HepG2 (cell line): ENCODE measurements at regions not wholly inside any gene's neighbourhood (a gene's known extent, or its start where the extent isn't known, plus 50 kb on each side); places are given as distances from the start of the nearest gene placed in this dataset.

Experiments used
- ATAC-seq: fragments of 200-7000 bp; cut with Tn5 transposase; 3 replicates; pipeline ENCODE4 v1.9.1; 2020; ENCODE audit warnings: mild to moderate bottlenecking, moderate library complexity
- BruUV-seq: library from RNA; stranded (reverse); fragments of 400-500 nt; replicated peaks from 2 replicates; lab custom pipeline; 2021; lab: Mats Ljungman, UMichigan
- CTCF ChIA-PET: fragments of 300-600 bp; formaldehyde crosslinking; extraction: SDS; loops from one replicate; lab custom pipeline; 2021; ENCODE audit warnings: low total read pairs, inconsistent platforms, low intra/inter-chr PET ratio; lab: Yijun Ruan, JAX
- POLR2A ChIA-PET: fragments of 350-600 bp; sonication (Branson Sonifier 250); formaldehyde crosslinking; loops from one replicate; lab custom pipeline; 2020; ENCODE audit warnings: antibody characterized with exemption, inconsistent platforms; lab: Yijun Ruan, JAX
- DNase-seq: peaks from one replicate; pipeline ENCODE4 v3.0.0-alpha.2; 2015; ENCODE audit warnings: low spot score
- FAIRE-seq: peaks from 3 replicates; lab custom pipeline; 2011; peaks lifted over from hg19 to GRCh38; lab: Jason Lieb, UNC
- H2AFZ ChIP-seq: one replicate; pipeline ENCODE4 v1.6.1; 2011; ENCODE audit warnings: low read length, inconsistent platforms
- H3K27ac ChIP-seq: fragments of 300-600 bp; 3 replicates; pipeline ENCODE4 v1.8.0; 2011; ENCODE audit warnings: mixed run types, mild to moderate bottlenecking, mixed read lengths, low read length, inconsistent platforms; ENCODE audit not compliant: insufficient read depth; ENCODE audit errors: extremely low read length
- H3K27me3 ChIP-seq, 2 experiments: fragments of 200-600 bp in 1 of 2; 2 replicates in 1 of 2; 3 replicates in 1 of 2; pipeline versions ENCODE4 v1.6.0 to v1.8.0; 2011; ENCODE audit warnings: low read length in 2 of 2, mild to moderate bottlenecking in 2 of 2, moderate library complexity in 2 of 2, inconsistent platforms in 1 of 2; ENCODE audit not compliant: insufficient read depth in 2 of 2, control insufficient read depth in 1 of 2
- H3K36me3 ChIP-seq, 2 experiments: fragments of 200-600 bp in 1 of 2; replicated peaks in 1 of 2; 2 replicates in 1 of 2; 3 replicates in 1 of 2; pipeline versions ENCODE4 v1.5.1 to v1.8.0; 2011; ENCODE audit warnings: low read length in 2 of 2, inconsistent platforms in 1 of 2; ENCODE audit not compliant: insufficient read depth in 2 of 2, control insufficient read depth in 1 of 2
- H3K4me1 ChIP-seq: 2 replicates; pipeline ENCODE4 v1.5.1; 2012; ENCODE audit warnings: low read length, inconsistent platforms; ENCODE audit not compliant: insufficient read depth
- H3K4me2 ChIP-seq: 2 replicates; pipeline ENCODE4 v1.6.0; 2011; ENCODE audit warnings: low read depth, low read length, inconsistent platforms
- H3K4me3 ChIP-seq, 3 experiments: fragments of 200-600 bp in 1 of 3; sonication (generic), shearing (Covaris generic) in 1 of 3; replicated peaks in 1 of 3; 2 replicates each; pipeline ENCODE4 v1.5.1; 2011 to 2016; ENCODE audit warnings: low read length in 3 of 3, inconsistent platforms in 2 of 3, low read depth in 2 of 3, mild to moderate bottlenecking in 2 of 3, control low read depth in 1 of 3, mixed read lengths in 1 of 3; ENCODE audit not compliant: insufficient read depth in 1 of 3
- H3K79me2 ChIP-seq: one replicate; pipeline ENCODE4 v1.6.1; 2011; ENCODE audit warnings: low read length, inconsistent platforms; ENCODE audit not compliant: insufficient read depth
- H3K9ac ChIP-seq: 2 replicates; pipeline ENCODE4 v1.6.0; 2011; ENCODE audit warnings: mild to moderate bottlenecking, low read depth, low read length, inconsistent platforms; ENCODE audit not compliant: insufficient read depth
- H3K9me3 ChIP-seq: 2 replicates; pipeline ENCODE4 v1.5.1; 2012; ENCODE audit warnings: mild to moderate bottlenecking, low read length
- H4K20me1 ChIP-seq: 2 replicates; pipeline ENCODE4 v1.6.0; 2011; ENCODE audit warnings: inconsistent platforms, mild to moderate bottlenecking, low read length, moderate library complexity; ENCODE audit not compliant: insufficient read depth
- CENPX ChIP-seq: sonication (generic); formaldehyde crosslinking; IDR thresholded peaks from 2 replicates; pipeline ENCODE4 v1.9.0; 2021; ENCODE audit warnings: mild to moderate bottlenecking, missing genetic modification reagents, moderate library complexity
- JUND ChIP-seq: sonication (generic); formaldehyde crosslinking; IDR thresholded peaks from 2 replicates; pipeline ENCODE4 v1.8.0; 2022; ENCODE audit warnings: mild to moderate bottlenecking, missing genetic modification reagents
- KLF15 ChIP-seq: sonication (generic); formaldehyde crosslinking; IDR thresholded peaks from 2 replicates; pipeline ENCODE4 v1.8.1; 2023; ENCODE audit warnings: borderline replicate concordance, mild to moderate bottlenecking, inconsistent platforms, missing genetic modification reagents, mixed read lengths
- MLX ChIP-seq: IDR thresholded peaks from 2 replicates; pipeline ENCODE4 v1.6.1; 2016
- SMARCC2 ChIP-seq: fragments of 450-650 bp; IDR thresholded peaks from 2 replicates; pipeline ENCODE4 v1.6.1; 2017; ENCODE audit warnings: antibody characterized with exemption, mild to moderate bottlenecking
- ZNF138 ChIP-seq: sonication (generic); formaldehyde crosslinking; IDR thresholded peaks from 2 replicates; pipeline ENCODE4 v1.5.0; 2020; ENCODE audit warnings: mild to moderate bottlenecking, low read depth, missing genetic modification reagents
- ZNF570 ChIP-seq: sonication (generic); formaldehyde crosslinking; IDR thresholded peaks from 2 replicates; pipeline ENCODE4 v1.4.0; 2020; ENCODE audit warnings: mild to moderate bottlenecking, missing genetic modification reagents, borderline replicate concordance
- ZNF607 ChIP-seq: sonication (generic); formaldehyde crosslinking; IDR thresholded peaks from 2 replicates; pipeline ENCODE4 v1.5.1; 2020; ENCODE audit warnings: missing genetic modification reagents, mild to moderate bottlenecking, borderline replicate concordance
- ZNF816 ChIP-seq: sonication (generic); formaldehyde crosslinking; IDR thresholded peaks from 2 replicates; pipeline ENCODE4 v1.8.0; 2022; ENCODE audit warnings: missing genetic modification reagents, mild to moderate bottlenecking, borderline replicate concordance
- ZNF878 ChIP-seq: sonication (generic); formaldehyde crosslinking; IDR thresholded peaks from 2 replicates; pipeline ENCODE4 v1.8.1; 2023; ENCODE audit warnings: mild to moderate bottlenecking, missing genetic modification reagents, moderate library complexity
- WGBS: methylation state at CpG from one replicate; pipeline ENCODE4 v1.1.6; 2017; ENCODE audit warnings: low lambda C conversion rate; 5-methylcytosine and 5-hydroxymethylcytosine counted together
- in situ Hi-C: cut with HindIII; loops from 2 replicates; pipeline ENCODE4 v1.10.0; 2017; ENCODE audit warnings: low pct_unique_long_range_greater_than_20kb; ENCODE audit not compliant: extremely low pct_ligation_motif_present
- intact Hi-C: fragments of 100-400 bp; cut with micrococcal nuclease; formaldehyde crosslinking; loops from one replicate; pipeline ENCODE4 v1.10.0; 2022; ENCODE audit not compliant: unreplicated experiment
- TF ChIP-seq, protein P1 (sequence below): sonication (generic); formaldehyde crosslinking; IDR thresholded peaks from 2 replicates; pipeline ENCODE4 v1.8.0; 2023; ENCODE audit warnings: mild to moderate bottlenecking, missing genetic modification reagents

GRCh38 chr2:189254268-189254883 is 74.8 kb upstream of the COL5A2 start (continued):
- no peak for TF ChIP-seq KLF15
- TF ChIP-seq, all 625 proteins: peak for 0

DNA sequence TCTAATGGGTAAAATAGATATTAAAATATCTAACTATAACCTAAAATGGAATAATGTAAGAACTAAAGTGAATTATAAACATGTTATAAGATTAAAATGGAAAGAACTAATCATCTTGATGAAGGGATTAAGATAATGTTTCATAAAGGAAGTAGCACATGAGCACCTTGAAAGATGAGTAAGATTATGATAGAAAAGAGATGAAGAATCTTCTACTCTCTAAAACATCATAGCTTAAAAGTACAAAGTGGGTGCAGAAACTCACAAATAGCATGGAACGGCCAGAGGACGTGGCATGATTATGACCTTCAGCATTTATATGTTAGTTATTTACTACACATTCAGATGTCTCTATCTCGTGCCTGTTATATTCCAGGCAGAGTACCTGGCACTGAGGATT is 76.2 kb upstream of the COL5A2 start:
- in situ Hi-C loops (no loop called here), intact Hi-C loops (no loop called here)
- Histone ChIP-seq H3K4me1 (no peaks in the 10 kb centered on the region), H3K36me3 (no peaks in the 10 kb centered on the region), H3K27ac (no peak overlapping the region), H3K9me3 (no peaks in the 10 kb centered on the region), H3K4me2 (no peak overlapping the region), H4K20me1 (no peaks in the 10 kb centered on the region), H3K27me3 (no peaks in the 10 kb centered on the region), H2AFZ (no peak overlapping the region), H3K9ac (no peak overlapping the region), H3K4me3 (no peak overlapping the region), H3K79me2 (no peaks in the 10 kb centered on the region)
- ATAC-seq = no peak
- WGBS = 3% methylated on average over 3 of the region's 3 CpGs
- DNase-seq = no peak
- TF ChIP-seq MLX (CRISPR knock-in tag) (no peak), ZNF607 (CRISPR knock-in tag) (no peak), ZNF878 (CRISPR knock-in tag) (no peak)
- FAIRE-seq = no peak
- POLR2A ChIA-PET = no interaction called here
- CTCF ChIA-PET = no interaction called here
- BruUV-seq = no TSS peak

- H3K27me3 ChIP-seq = no peaks in the 10 kb centered on the region
- intact Hi-C loops = no loop called here
- CTCF ChIA-PET = no interaction called here
- 26% methylated on average over 6 of the region's 6 CpGs for WGBS
- H3K36me3 ChIP-seq = no peaks in the 10 kb centered on the region
- no peaks in the 10 kb centered on the region for H3K79me2 ChIP-seq
- no peaks in the 10 kb centered on the region for H3K9me3 ChIP-seq
- H3K9ac ChIP-seq = no peak overlapping the region
- TF ChIP-seq ZNF570 (CRISPR knock-in tag) (no peak), SMARCC2 (no peak), JUND (no peak), ZNF816 (CRISPR knock-in tag) (no peak), CENPX (no peak), ZNF138 (CRISPR knock-in tag) (no peak)
- TF ChIP-seq, protein P1, sequence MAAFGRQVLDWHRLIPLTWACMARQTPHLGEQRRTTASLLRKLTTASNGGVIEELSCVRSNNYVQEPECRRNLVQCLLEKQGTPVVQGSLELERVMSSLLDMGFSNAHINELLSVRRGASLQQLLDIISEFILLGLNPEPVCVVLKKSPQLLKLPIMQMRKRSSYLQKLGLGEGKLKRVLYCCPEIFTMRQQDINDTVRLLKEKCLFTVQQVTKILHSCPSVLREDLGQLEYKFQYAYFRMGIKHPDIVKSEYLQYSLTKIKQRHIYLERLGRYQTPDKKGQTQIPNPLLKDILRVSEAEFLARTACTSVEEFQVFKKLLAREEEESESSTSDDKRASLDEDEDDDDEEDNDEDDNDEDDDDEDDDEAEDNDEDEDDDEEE (CRISPR knock-in tag) = no peak
- TF ChIP-seq, all 625 proteins: peak for 0
- FAIRE-seq = no peak
- in situ Hi-C loops = no loop called here
- Histone ChIP-seq H4K20me1 (no peaks in the 10 kb centered on the region), H3K4me3 (no peak overlapping the region), H3K4me2 (no peak overlapping the region), H3K27ac (no peak overlapping the region), H2AFZ (no peak overlapping the region), H3K4me1 (no peaks in the 10 kb centered on the region)
- no TSS peak for BruUV-seq
- ATAC-seq = no peak
- no peak for DNase-seq
- POLR2A ChIA-PET = no interaction called here
Measured at GRCh38 chr2:189258616-189259365, 79.2 kb upstream of the COL5A2 start.
